ENCODE measurements at regions not wholly inside any gene's neighbourhood (a gene's known extent, or its start where the extent isn't known, plus 50 kb on each side); places are given as distances from the start of the nearest gene placed in this dataset.

DNA sequence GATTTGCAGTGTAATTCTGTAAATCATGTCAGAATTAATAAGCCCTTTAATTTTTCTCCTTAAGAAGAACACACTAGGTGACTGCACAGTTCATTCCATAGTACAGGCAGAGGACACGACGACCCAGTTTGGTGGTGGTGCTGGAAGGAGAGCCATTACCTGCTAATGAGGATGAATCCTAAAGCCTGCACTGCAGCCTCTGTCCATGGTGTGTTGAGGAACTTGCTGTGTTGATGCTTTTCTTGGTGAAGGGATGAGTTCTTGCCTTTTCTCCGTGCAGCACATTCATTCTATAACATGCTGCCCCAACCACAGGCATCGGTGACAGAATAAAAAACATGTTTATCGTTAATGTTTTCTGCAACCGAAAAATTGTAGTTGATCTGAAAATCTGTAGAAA lies 89.6 kb upstream of the VEPH1 start:
- H3K27me3 ChIP-seq (ENCODE audit: control insufficient read depth, low read length): peaks cover 10% of the 10 kb centered on the region
- H3K9me3 ChIP-seq (ENCODE audit: control insufficient read depth, insufficient read depth, low read length): no peaks in the 10 kb centered on the region
- H3K9me2 ChIP-seq (replicated peaks; ENCODE audit: control insufficient read depth, low read length): no peaks in the 10 kb centered on the region
- no peaks in the 10 kb centered on the region for H3F3A ChIP-seq (ENCODE audit: control insufficient read depth, insufficient read depth)
- H3K4me3 ChIP-seq (ENCODE audit: low read length): no peak overlapping the region
- H4K20me1 ChIP-seq (ENCODE audit: control insufficient read depth, insufficient read depth, low read depth, low read length): no peaks in the 10 kb centered on the region
- no peaks in the 10 kb centered on the region for H3K79me2 ChIP-seq (ENCODE audit: control insufficient read depth, low read length)
- H3K36me3 ChIP-seq (ENCODE audit: control insufficient read depth, low read length): no peaks in the 10 kb centered on the region
- H3K4me2 ChIP-seq (ENCODE audit: low read length): no peak overlapping the region
- H3K4me1 ChIP-seq (ENCODE audit: control insufficient read depth, low read length): no peaks in the 10 kb centered on the region
- no peak overlapping the region for H3K27ac ChIP-seq (ENCODE audit: low read depth, low read length)
- no peak for TF ChIP-seq EZH2phosphoT487 (IDR thresholded peaks at IDR 0.05; ENCODE audit: borderline replicate concordance, low read length)
- TF ChIP-seq, protein P1, sequence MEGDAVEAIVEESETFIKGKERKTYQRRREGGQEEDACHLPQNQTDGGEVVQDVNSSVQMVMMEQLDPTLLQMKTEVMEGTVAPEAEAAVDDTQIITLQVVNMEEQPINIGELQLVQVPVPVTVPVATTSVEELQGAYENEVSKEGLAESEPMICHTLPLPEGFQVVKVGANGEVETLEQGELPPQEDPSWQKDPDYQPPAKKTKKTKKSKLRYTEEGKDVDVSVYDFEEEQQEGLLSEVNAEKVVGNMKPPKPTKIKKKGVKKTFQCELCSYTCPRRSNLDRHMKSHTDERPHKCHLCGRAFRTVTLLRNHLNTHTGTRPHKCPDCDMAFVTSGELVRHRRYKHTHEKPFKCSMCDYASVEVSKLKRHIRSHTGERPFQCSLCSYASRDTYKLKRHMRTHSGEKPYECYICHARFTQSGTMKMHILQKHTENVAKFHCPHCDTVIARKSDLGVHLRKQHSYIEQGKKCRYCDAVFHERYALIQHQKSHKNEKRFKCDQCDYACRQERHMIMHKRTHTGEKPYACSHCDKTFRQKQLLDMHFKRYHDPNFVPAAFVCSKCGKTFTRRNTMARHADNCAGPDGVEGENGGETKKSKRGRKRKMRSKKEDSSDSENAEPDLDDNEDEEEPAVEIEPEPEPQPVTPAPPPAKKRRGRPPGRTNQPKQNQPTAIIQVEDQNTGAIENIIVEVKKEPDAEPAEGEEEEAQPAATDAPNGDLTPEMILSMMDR (IDR thresholded peaks at IDR 0.05; ENCODE audit: low read depth, low read length, poor library complexity, severe bottlenecking): no peak

DNA sequence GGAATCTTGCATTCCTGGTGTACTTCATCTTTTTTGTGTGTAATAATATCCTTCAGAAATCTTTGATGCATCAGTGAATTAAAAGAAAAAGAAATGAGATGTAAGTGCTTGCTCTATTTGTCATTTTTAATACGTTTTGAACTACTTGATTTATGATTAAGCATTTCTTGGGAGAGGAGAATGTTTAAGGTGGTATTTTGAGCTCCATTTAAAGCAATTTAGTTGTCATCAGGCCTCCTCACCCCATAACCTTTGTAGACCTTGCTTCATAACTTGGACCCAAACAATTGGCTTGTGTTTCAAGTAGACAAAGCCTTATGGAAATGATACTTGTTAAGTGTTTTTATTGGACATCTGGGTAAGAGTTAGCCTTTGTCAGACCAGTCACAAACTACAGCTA lies 87.1 kb upstream of the VEPH1 start:
- no peaks in the 10 kb centered on the region for H3K9me3 ChIP-seq (ENCODE audit: control insufficient read depth, insufficient read depth, low read length)
- no peaks in the 10 kb centered on the region for H4K20me1 ChIP-seq (ENCODE audit: control insufficient read depth, insufficient read depth, low read depth, low read length)
- H3K9me2 ChIP-seq (replicated peaks; ENCODE audit: control insufficient read depth, low read length): no peaks in the 10 kb centered on the region
- H3K36me3 ChIP-seq (ENCODE audit: control insufficient read depth, low read length): no peaks in the 10 kb centered on the region
- TF ChIP-seq, protein P1 (IDR thresholded peaks at IDR 0.05; ENCODE audit: low read depth, low read length, poor library complexity, severe bottlenecking): no peak
- no peak for TF ChIP-seq EZH2phosphoT487 (IDR thresholded peaks at IDR 0.05; ENCODE audit: borderline replicate concordance, low read length)
- H3K4me3 ChIP-seq (ENCODE audit: low read length): no peak overlapping the region
- no peaks in the 10 kb centered on the region for H3K79me2 ChIP-seq (ENCODE audit: control insufficient read depth, low read length)
- H3K4me2 ChIP-seq (ENCODE audit: low read length): no peak overlapping the region
- no peak overlapping the region for H3K27ac ChIP-seq (ENCODE audit: low read depth, low read length)
- no peaks in the 10 kb centered on the region for H3F3A ChIP-seq (ENCODE audit: control insufficient read depth, insufficient read depth)
- H3K27me3 ChIP-seq (ENCODE audit: control insufficient read depth, low read length): peaks cover 7% of the 10 kb centered on the region; the same call in 1 of the 2 replicates
- H3K4me1 ChIP-seq (ENCODE audit: control insufficient read depth, low read length): no peaks in the 10 kb centered on the region

DNA sequence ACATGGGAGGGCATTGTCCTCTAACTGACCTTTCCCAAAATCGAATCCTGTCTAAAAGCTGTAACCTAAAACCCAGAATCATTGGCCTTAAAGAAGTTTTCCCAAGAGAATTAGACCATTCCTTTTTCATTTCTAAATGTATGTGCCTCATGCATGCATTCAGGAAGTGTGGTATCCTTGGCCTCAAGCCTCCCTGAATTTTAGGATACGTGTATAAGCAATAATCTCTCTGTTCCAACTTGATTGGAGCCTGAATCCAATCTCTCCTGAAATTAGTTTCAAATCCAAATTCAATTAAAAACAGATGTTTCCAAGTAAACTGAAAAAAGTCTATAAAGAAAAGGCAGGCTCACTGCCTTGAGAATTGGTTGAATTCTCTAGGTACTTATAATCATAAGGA lies 86.0 kb upstream of the VEPH1 start:
- no peaks in the 10 kb centered on the region for H4K20me1 ChIP-seq (ENCODE audit: control insufficient read depth, insufficient read depth, low read depth, low read length)
- no peak overlapping the region for H3K4me2 ChIP-seq (ENCODE audit: low read length)
- no peaks in the 10 kb centered on the region for H3K9me2 ChIP-seq (replicated peaks; ENCODE audit: control insufficient read depth, low read length)
- no peak overlapping the region for H3K4me3 ChIP-seq (ENCODE audit: low read length)
- H3K36me3 ChIP-seq (ENCODE audit: control insufficient read depth, low read length): no peaks in the 10 kb centered on the region
- no peak overlapping the region for H3K27ac ChIP-seq (ENCODE audit: low read depth, low read length)
- H3K9me3 ChIP-seq (ENCODE audit: control insufficient read depth, insufficient read depth, low read length): no peaks in the 10 kb centered on the region
- TF ChIP-seq, protein P1 (IDR thresholded peaks at IDR 0.05; ENCODE audit: low read depth, low read length, poor library complexity, severe bottlenecking): no peak
- no peak for TF ChIP-seq EZH2phosphoT487 (IDR thresholded peaks at IDR 0.05; ENCODE audit: borderline replicate concordance, low read length)
- no peaks in the 10 kb centered on the region for H3K79me2 ChIP-seq (ENCODE audit: control insufficient read depth, low read length)
- no peaks in the 10 kb centered on the region for H3F3A ChIP-seq (ENCODE audit: control insufficient read depth, insufficient read depth)
- H3K4me1 ChIP-seq (ENCODE audit: control insufficient read depth, low read length): no peaks in the 10 kb centered on the region
- H3K27me3 ChIP-seq (ENCODE audit: control insufficient read depth, low read length): peaks cover 4% of the 10 kb centered on the region; the same call in 1 of the 2 replicates
